ENCODE measurements at regions not wholly inside any gene's neighbourhood (a gene's known extent, or its start where the extent isn't known, plus 50 kb on each side); places are given as distances from the start of the nearest gene placed in this dataset.

DNA sequence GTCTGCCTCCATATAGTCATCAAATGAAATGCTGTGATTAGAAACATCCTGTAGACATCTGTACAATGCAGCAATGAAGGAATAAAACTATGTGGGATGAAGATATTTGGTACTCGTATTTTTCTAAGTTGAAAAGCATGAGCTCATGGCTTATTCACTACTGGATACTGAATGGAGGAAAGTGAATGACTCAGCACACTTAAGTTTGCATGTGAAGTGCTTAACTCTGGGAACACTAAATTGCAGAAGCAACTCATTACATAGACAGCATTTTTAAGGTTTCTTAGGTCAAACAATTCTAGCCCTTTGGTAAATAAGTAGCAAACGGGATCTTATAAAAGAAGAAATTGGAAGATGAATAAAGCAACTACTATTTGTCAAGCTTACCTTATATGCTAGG lies 429.0 kb upstream of the MIR17HG start:
- ChIA-PET CTCF (no interaction called here), POLR2A (ENCODE audit: unreplicated experiment) (no interaction called here)
- no peaks in the 10 kb centered on the region for H3K27me3 ChIP-seq (ENCODE audit: insufficient read depth, low read depth)
- H3K27ac ChIP-seq = no peak overlapping the region
- H3K4me2 ChIP-seq = no peak overlapping the region
- no peaks in the 10 kb centered on the region for H3K36me3 ChIP-seq (ENCODE audit: low read depth)
- no peaks in the 10 kb centered on the region for H3K9me3 ChIP-seq (ENCODE audit: insufficient read depth, low read depth)
- no peaks in the 10 kb centered on the region for H3K9me2 ChIP-seq (ENCODE audit: insufficient read depth)
- no TSS peak for BruUV-seq (replicated peaks)
- TF ChIP-seq, protein P1, sequence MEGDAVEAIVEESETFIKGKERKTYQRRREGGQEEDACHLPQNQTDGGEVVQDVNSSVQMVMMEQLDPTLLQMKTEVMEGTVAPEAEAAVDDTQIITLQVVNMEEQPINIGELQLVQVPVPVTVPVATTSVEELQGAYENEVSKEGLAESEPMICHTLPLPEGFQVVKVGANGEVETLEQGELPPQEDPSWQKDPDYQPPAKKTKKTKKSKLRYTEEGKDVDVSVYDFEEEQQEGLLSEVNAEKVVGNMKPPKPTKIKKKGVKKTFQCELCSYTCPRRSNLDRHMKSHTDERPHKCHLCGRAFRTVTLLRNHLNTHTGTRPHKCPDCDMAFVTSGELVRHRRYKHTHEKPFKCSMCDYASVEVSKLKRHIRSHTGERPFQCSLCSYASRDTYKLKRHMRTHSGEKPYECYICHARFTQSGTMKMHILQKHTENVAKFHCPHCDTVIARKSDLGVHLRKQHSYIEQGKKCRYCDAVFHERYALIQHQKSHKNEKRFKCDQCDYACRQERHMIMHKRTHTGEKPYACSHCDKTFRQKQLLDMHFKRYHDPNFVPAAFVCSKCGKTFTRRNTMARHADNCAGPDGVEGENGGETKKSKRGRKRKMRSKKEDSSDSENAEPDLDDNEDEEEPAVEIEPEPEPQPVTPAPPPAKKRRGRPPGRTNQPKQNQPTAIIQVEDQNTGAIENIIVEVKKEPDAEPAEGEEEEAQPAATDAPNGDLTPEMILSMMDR (conservative IDR thresholded peaks at IDR 0.05) = no peak
- TF ChIP-seq EZH2 (IDR thresholded peaks at IDR 0.05; ENCODE audit: low read depth) = no peak
- H2AFZ ChIP-seq = no peak overlapping the region
- no peaks in the 10 kb centered on the region for H4K20me1 ChIP-seq (ENCODE audit: insufficient read depth)
- no peak overlapping the region for H3K4me3 ChIP-seq
- no peaks in the 10 kb centered on the region for H3K79me2 ChIP-seq (ENCODE audit: low read depth)
- no peak for DNase-seq
- intact Hi-C loops (cut with micrococcal nuclease; ENCODE audit: unreplicated experiment) = no loop called here
- no peaks in the 10 kb centered on the region for H3F3A ChIP-seq (ENCODE audit: insufficient read depth, low read depth)
- no peaks in the 10 kb centered on the region for H3K4me1 ChIP-seq (replicated peaks; ENCODE audit: insufficient read depth)

DNA sequence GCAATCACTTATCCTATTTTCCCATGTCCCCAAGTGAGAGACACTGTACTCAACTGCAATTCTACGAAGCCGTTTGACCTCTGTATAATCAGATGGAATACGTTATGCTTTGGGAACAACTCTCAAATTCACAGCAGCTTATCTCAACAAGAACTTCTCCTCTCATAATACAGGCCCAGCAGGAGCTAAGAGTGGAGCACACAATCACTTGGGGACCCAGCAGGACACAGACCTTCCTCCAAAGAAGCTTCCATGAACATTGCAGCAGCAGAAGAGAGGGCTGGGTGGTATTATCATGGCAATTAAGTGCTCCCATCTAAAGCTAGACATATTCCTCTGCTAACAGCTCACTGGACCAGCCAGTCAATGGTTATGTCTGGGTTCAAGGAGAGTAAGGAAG lies 428.3 kb upstream of the MIR17HG start:
- H3K4me1 ChIP-seq (replicated peaks; ENCODE audit: insufficient read depth) = no peaks in the 10 kb centered on the region
- TF ChIP-seq EZH2 (IDR thresholded peaks at IDR 0.05; ENCODE audit: low read depth) = no peak
- TF ChIP-seq, protein P1 (conservative IDR thresholded peaks at IDR 0.05) = no peak
- no peaks in the 10 kb centered on the region for H4K20me1 ChIP-seq (ENCODE audit: insufficient read depth)
- no TSS peak for BruUV-seq (replicated peaks)
- no peaks in the 10 kb centered on the region for H3K9me3 ChIP-seq (ENCODE audit: insufficient read depth, low read depth)
- no peaks in the 10 kb centered on the region for H3K79me2 ChIP-seq (ENCODE audit: low read depth)
- H3K4me3 ChIP-seq = no peak overlapping the region
- intact Hi-C loops (cut with micrococcal nuclease; ENCODE audit: unreplicated experiment) = no loop called here
- no peaks in the 10 kb centered on the region for H3K36me3 ChIP-seq (ENCODE audit: low read depth)
- ChIA-PET POLR2A (ENCODE audit: unreplicated experiment) (no interaction called here), CTCF (no interaction called here)
- no peaks in the 10 kb centered on the region for H3F3A ChIP-seq (ENCODE audit: insufficient read depth, low read depth)
- no peak for DNase-seq
- no peaks in the 10 kb centered on the region for H3K27me3 ChIP-seq (ENCODE audit: insufficient read depth, low read depth)
- no peaks in the 10 kb centered on the region for H3K9me2 ChIP-seq (ENCODE audit: insufficient read depth)
- H3K4me2 ChIP-seq = no peak overlapping the region
- peak overlapping the region; percentile 55; the same call in 1 of the 2 replicates for H2AFZ ChIP-seq
- H3K27ac ChIP-seq = no peak overlapping the region

DNA sequence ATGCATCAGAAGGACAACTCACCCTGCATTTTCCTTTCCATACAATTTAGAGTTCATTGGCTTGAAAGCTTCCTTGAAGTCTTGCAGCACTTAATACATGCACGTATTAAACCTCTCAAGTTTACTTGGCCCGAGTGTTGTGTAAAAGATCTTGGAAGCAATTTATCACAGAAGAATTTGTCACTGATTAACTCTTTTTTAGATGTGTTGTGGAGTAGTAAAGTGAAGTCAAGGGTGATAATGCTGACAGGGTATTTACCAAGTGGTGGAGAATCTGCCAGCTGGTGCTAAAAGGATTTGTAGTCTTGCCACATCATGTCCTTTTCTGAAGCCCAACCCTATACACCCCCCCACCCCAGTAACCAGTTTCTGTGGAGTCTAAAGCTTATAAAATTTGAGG lies 421.0 kb upstream of the MIR17HG start:
- POLR2A ChIA-PET (ENCODE audit: unreplicated experiment) = no interaction called here
- CTCF ChIA-PET = no interaction called here
- Histone ChIP-seq H4K20me1 (ENCODE audit: insufficient read depth) (no peaks in the 10 kb centered on the region), H3K79me2 (ENCODE audit: low read depth) (no peaks in the 10 kb centered on the region), H2AFZ (no peak overlapping the region), H3K27ac (no peak overlapping the region), H3K27me3 (ENCODE audit: insufficient read depth, low read depth) (no peaks in the 10 kb centered on the region), H3K9me2 (ENCODE audit: insufficient read depth) (no peaks in the 10 kb centered on the region), H3K4me1 (replicated peaks; ENCODE audit: insufficient read depth) (no peaks in the 10 kb centered on the region), H3K4me3 (no peak overlapping the region), H3F3A (ENCODE audit: insufficient read depth, low read depth) (no peaks in the 10 kb centered on the region), H3K4me2 (no peak overlapping the region), H3K36me3 (ENCODE audit: low read depth) (no peaks in the 10 kb centered on the region), H3K9me3 (ENCODE audit: insufficient read depth, low read depth) (no peaks in the 10 kb centered on the region)
- intact Hi-C loops (cut with micrococcal nuclease; ENCODE audit: unreplicated experiment) = no loop called here
- TF ChIP-seq, protein P1 (conservative IDR thresholded peaks at IDR 0.05) = no peak
- no peak for TF ChIP-seq EZH2 (IDR thresholded peaks at IDR 0.05; ENCODE audit: low read depth)
- DNase-seq = no peak
- no TSS peak for BruUV-seq (replicated peaks)
